SK-N-SH (cell line): ENCODE measurements at regions not wholly inside any gene's neighbourhood (a gene's known extent, or its start where the extent isn't known, plus 50 kb on each side); places are given as distances from the start of the nearest gene placed in this dataset.
A peak's percentile ranks its signal among the peaks of the same experiment; 100 is the strongest.

Experiments used
- EP300 ChIP-seq, 2 experiments: IDR thresholded peaks; 2 replicates each; pipeline versions ENCODE4 v1.4.0 to v1.6.1; 2012; ENCODE audit warnings: borderline replicate concordance in 1 of 2, low read depth in 1 of 2, low read length in 1 of 2
- EZH2phosphoT487 ChIP-seq: fragments of 200-600 bp; sonication (generic); IDR thresholded peaks from 2 replicates; pipeline ENCODE4 v1.6.1; 2017; ENCODE audit warnings: low read depth, mixed run types, mild to moderate bottlenecking, antibody characterized with exemption, moderate library complexity, borderline replicate concordance
- FOXJ3 ChIP-seq: sonication (generic); formaldehyde crosslinking; IDR thresholded peaks from 2 replicates; pipeline ENCODE4 v1.5.1; 2020; ENCODE audit warnings: mild to moderate bottlenecking, missing genetic modification reagents
- FOXM1 ChIP-seq: IDR thresholded peaks from 2 replicates; pipeline ENCODE4 v1.4.0; 2012; ENCODE audit warnings: low read depth, mild to moderate bottlenecking
- JUND ChIP-seq: IDR thresholded peaks from 2 replicates; pipeline ENCODE4 v1.4.0; 2012
- POLR2AphosphoS5 ChIP-seq: IDR thresholded peaks from 2 replicates; pipeline ENCODE4 v1.6.1; 2012; ENCODE audit warnings: low read depth, low read length
- RAD21 ChIP-seq: IDR thresholded peaks from 2 replicates; pipeline ENCODE4 v1.6.1; 2012; ENCODE audit warnings: mild to moderate bottlenecking, low read length
- RFX5 ChIP-seq: IDR thresholded peaks from 2 replicates; pipeline ENCODE4 v1.6.1; 2012; ENCODE audit warnings: mild to moderate bottlenecking, improper control_type of control experiment, low read length
- RXRA ChIP-seq: IDR thresholded peaks from 2 replicates; pipeline ENCODE4 v1.4.0; 2012; ENCODE audit warnings: low read depth, mild to moderate bottlenecking, borderline replicate concordance
- TAF1 ChIP-seq: IDR thresholded peaks from 2 replicates; pipeline ENCODE4 v1.6.1; 2012; ENCODE audit warnings: low read depth, mild to moderate bottlenecking, low read length, moderate library complexity, borderline replicate concordance
- TEAD4 ChIP-seq: IDR thresholded peaks from 2 replicates; pipeline ENCODE4 v1.4.0; 2012; ENCODE audit warnings: mild to moderate bottlenecking, borderline replicate concordance; ENCODE audit not compliant: insufficient read depth
- TF ChIP-seq, protein P1 (sequence below): IDR thresholded peaks from 2 replicates; pipeline ENCODE4 v1.6.1; 2012; ENCODE audit warnings: mild to moderate bottlenecking, low read depth, low read length, moderate library complexity
- TF ChIP-seq, protein P2 (sequence below): fragments of 200-600 bp; sonication (generic); IDR thresholded peaks from 2 replicates; pipeline ENCODE4 v1.6.1; 2017; ENCODE audit warnings: antibody characterized with exemption, mild to moderate bottlenecking, moderate library complexity
- TF ChIP-seq, protein P3 (sequence below): IDR thresholded peaks from 2 replicates; pipeline ENCODE4; 2012

DNA sequence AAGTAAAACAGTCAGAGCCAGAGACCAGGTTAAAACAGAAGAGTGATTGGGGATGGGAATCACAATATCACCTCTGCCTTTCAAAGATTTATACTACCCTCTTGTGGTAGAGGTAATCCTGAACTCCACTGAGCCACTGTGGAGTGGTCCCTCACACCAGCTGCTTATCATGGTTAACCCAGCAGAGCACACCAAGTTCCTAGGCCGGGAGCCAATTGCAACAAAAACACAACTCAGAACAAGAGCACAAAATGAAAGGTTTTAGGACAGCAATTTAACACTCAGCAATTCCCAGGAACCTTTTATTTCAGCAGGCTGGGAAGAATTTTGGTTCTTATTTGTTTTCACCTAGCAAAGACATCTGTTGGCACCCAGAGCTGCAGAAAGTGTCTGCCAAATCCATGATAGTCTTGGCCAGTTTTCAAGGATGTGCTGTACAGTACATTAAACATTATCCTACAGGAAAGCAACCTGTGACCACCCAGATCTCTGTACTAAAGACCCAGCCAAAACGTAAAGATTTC, 220.5 kb upstream of the ATXN7L3B start:
- no peak for TF ChIP-seq FOXM1
- TF ChIP-seq, protein P1, sequence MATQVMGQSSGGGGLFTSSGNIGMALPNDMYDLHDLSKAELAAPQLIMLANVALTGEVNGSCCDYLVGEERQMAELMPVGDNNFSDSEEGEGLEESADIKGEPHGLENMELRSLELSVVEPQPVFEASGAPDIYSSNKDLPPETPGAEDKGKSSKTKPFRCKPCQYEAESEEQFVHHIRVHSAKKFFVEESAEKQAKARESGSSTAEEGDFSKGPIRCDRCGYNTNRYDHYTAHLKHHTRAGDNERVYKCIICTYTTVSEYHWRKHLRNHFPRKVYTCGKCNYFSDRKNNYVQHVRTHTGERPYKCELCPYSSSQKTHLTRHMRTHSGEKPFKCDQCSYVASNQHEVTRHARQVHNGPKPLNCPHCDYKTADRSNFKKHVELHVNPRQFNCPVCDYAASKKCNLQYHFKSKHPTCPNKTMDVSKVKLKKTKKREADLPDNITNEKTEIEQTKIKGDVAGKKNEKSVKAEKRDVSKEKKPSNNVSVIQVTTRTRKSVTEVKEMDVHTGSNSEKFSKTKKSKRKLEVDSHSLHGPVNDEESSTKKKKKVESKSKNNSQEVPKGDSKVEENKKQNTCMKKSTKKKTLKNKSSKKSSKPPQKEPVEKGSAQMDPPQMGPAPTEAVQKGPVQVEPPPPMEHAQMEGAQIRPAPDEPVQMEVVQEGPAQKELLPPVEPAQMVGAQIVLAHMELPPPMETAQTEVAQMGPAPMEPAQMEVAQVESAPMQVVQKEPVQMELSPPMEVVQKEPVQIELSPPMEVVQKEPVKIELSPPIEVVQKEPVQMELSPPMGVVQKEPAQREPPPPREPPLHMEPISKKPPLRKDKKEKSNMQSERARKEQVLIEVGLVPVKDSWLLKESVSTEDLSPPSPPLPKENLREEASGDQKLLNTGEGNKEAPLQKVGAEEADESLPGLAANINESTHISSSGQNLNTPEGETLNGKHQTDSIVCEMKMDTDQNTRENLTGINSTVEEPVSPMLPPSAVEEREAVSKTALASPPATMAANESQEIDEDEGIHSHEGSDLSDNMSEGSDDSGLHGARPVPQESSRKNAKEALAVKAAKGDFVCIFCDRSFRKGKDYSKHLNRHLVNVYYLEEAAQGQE = no peak
- TF ChIP-seq EP300 (IDR thresholded peaks at IDR 0.05; ENCODE audit: borderline replicate concordance in 1 of 2, low read depth in 1 of 2, low read length in 1 of 2) = no peak
- TF ChIP-seq POLR2AphosphoS5 = no peak
- TF ChIP-seq, protein P2, sequence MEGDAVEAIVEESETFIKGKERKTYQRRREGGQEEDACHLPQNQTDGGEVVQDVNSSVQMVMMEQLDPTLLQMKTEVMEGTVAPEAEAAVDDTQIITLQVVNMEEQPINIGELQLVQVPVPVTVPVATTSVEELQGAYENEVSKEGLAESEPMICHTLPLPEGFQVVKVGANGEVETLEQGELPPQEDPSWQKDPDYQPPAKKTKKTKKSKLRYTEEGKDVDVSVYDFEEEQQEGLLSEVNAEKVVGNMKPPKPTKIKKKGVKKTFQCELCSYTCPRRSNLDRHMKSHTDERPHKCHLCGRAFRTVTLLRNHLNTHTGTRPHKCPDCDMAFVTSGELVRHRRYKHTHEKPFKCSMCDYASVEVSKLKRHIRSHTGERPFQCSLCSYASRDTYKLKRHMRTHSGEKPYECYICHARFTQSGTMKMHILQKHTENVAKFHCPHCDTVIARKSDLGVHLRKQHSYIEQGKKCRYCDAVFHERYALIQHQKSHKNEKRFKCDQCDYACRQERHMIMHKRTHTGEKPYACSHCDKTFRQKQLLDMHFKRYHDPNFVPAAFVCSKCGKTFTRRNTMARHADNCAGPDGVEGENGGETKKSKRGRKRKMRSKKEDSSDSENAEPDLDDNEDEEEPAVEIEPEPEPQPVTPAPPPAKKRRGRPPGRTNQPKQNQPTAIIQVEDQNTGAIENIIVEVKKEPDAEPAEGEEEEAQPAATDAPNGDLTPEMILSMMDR = peak; percentile 34
- no peak for TF ChIP-seq TEAD4
- peak; percentile 47 for TF ChIP-seq RAD21
- TF ChIP-seq, protein P3, sequence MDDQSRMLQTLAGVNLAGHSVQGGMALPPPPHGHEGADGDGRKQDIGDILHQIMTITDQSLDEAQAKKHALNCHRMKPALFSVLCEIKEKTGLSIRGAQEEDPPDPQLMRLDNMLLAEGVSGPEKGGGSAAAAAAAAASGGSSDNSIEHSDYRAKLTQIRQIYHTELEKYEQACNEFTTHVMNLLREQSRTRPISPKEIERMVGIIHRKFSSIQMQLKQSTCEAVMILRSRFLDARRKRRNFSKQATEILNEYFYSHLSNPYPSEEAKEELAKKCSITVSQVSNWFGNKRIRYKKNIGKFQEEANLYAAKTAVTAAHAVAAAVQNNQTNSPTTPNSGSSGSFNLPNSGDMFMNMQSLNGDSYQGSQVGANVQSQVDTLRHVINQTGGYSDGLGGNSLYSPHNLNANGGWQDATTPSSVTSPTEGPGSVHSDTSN = no peak
- TF ChIP-seq RFX5 = no peak
- no peak for TF ChIP-seq EZH2phosphoT487
- no peak for TF ChIP-seq JUND
- TF ChIP-seq FOXJ3 (CRISPR knock-in tag) = no peak
- TF ChIP-seq TAF1 = no peak
- TF ChIP-seq RXRA = no peak
